ENCODE measurements at regions not wholly inside any gene's neighbourhood (a gene's known extent, or its start where the extent isn't known, plus 50 kb on each side); places are given as distances from the start of the nearest gene placed in this dataset.

GRCh38 chr2:129813404-129813803 is 166.1 kb upstream of the RAB6C start:
- BruUV-seq (replicated peaks) = no TSS peak

More at GRCh38 chr2:129813404-129813803, 166.1 kb upstream of the RAB6C start:
- CTCF ChIA-PET (ENCODE audit: low intra/inter-chr PET ratio) = no interaction called here
- Histone ChIP-seq H3K4me3 (no peak overlapping the region), H2AFZ (ENCODE audit: low read depth, low read length) (no peak overlapping the region), H3K4me1 (replicated peaks in 1 of 2; ENCODE audit: control insufficient read depth in 2 of 2, insufficient read depth in 2 of 2, low read length in 2 of 2) (no peaks in the 10 kb centered on the region), H3K9me1 (ENCODE audit: control insufficient read depth, insufficient read depth, low read length) (no peaks in the 10 kb centered on the region), H3K27me3 (ENCODE audit: control insufficient read depth in 2 of 2, insufficient read depth in 2 of 2, low read length in 2 of 2) (peaks cover 0 to 6% of the 10 kb centered on the region in 2 experiments; a peak in 2 of 5 replicates), H3K79me2 (ENCODE audit: control insufficient read depth, insufficient read depth, low read length) (no peaks in the 10 kb centered on the region), H3K4me2 (ENCODE audit: insufficient read depth, low read length) (no peak overlapping the region), H4K20me1 (replicated peaks; ENCODE audit: control insufficient read depth, insufficient read depth, low read length) (no peaks in the 10 kb centered on the region), H3K9me3 (replicated peaks; ENCODE audit: control insufficient read depth, insufficient read depth, low read depth, low read length) (no peaks in the 10 kb centered on the region), H3K27ac (ENCODE audit: extremely low read depth, low read depth, low read length) (no peak overlapping the region), H3K9ac (ENCODE audit: insufficient read depth in 1 of 2, low read depth in 2 of 2, low read length in 2 of 2) (no peak overlapping the region), H3K36me3 (ENCODE audit: control insufficient read depth, insufficient read depth, low read length) (no peaks in the 10 kb centered on the region)
- no peak for TF ChIP-seq GTF2A2 (tag; IDR thresholded peaks at IDR 0.05)
- TF ChIP-seq TCF7 (IDR thresholded peaks at IDR 0.05; ENCODE audit: borderline replicate concordance) = no peak
- TF ChIP-seq ZNF23 (CRISPR knock-in tag; IDR thresholded peaks at IDR 0.05) = no peak
- 0 out of 6 replicates have a peak, but pooled peaks of 2 of the 3 experiments have one; percentile 20 to 22 for TF ChIP-seq CTCF (IDR thresholded peaks at IDR 0.05 in 2 of 3, conservative IDR thresholded peaks at IDR 0.05 in 1 of 3; ENCODE audit: insufficient read depth in 2 of 3, low read depth in 1 of 3, low read length in 3 of 3)
- TF ChIP-seq ETS2 (tag; IDR thresholded peaks at IDR 0.05; ENCODE audit: borderline replicate concordance, poor library complexity, severe bottlenecking) = no peak
- 0 out of 4 replicates have a peak, but pooled peaks of 1 of the 2 experiments have one; percentile 5 for TF ChIP-seq RAD21 (CRISPR knock-in tag; conservative IDR thresholded peaks at IDR 0.05 in 1 of 2, IDR thresholded peaks at IDR 0.05 in 1 of 2)
- no peak for FAIRE-seq
- in situ Hi-C loops (cut with MboI) = no loop called here
- POLR2A ChIA-PET = no interaction called here
- ATAC-seq = peak; percentile 72; the same call in 2 of the 3 replicates
- 0% methylated on average over 4 of the region's 4 CpGs for WGBS (ENCODE audit: insufficient coverage, low coverage, missing lambda C conversion rate)
- peak in 1 of 4 experiments; percentile 4 for DNase-seq (ENCODE audit: extremely low read depth in 1 of 4, low spot score in 3 of 4)
- intact Hi-C loops (cut with micrococcal nuclease) = no loop called here
